ENCODE measurements at regions not wholly inside any gene's neighbourhood (a gene's known extent, or its start where the extent isn't known, plus 50 kb on each side); places are given as distances from the start of the nearest gene placed in this dataset.
"Not testable (repeated sequence)": the region's sequence is repeated elsewhere in the genome, so short reads cannot be mapped to it uniquely, and the experiment has no call there.

DNA sequence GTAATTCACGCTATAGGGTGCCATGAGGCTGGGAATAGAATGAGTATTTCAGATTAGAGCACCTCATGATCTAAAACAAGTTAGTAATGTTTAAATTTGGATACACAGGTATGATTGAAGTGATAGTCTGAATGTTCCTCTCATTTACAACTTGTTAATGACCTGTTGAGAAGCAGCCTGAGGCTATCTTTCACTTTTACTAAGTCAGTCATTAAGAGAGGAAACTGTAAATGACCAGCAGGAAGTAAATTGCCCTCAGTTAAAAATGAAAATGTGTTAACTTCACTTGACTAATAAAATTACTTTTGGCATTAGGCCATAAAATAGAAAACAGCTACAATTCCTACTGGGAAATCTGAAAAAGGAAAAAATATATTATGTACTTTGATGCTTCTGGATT is 1042.0 kb downstream of the DNAJB9 start:
- DNase-seq (ENCODE audit: low read depth in 1 of 2, low spot score in 2 of 2) = no peak
- Histone ChIP-seq H3K27me3 (replicated peaks) (no peaks in the 10 kb centered on the region), H3K4me3 (no peak overlapping the region), H3K9me3 (replicated peaks) (no peaks in the 10 kb centered on the region), H3K36me3 (no peaks in the 10 kb centered on the region), H3K4me1 (replicated peaks) (no peaks in the 10 kb centered on the region), H3K27ac (no peak overlapping the region)

DNA sequence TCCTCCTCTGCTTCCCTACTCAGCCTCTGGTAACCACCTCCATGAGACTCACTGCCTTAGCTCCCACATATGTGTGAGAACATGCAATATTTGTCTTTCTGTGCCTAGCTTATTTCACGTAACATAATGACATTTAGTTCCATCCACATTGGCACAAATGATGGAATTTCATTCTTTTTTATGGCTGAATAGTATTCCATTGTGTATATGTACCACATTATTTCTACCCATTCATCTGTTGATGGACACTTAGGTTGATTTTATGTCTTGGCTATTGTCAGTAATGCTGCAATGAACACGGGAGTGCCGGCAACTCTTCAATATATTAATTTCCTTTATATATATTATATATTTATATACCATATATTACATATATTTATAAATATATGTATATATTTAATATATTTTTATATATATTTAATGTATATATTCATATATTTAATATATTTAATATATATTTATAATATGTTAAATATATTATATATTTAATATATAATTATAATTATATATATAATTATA is 1046.9 kb downstream of the DNAJB9 start:
- DNase-seq (ENCODE audit: low read depth in 1 of 2, low spot score in 2 of 2) = no peak
- no peaks in the 10 kb centered on the region for H3K36me3 ChIP-seq
- no peaks in the 10 kb centered on the region for H3K9me3 ChIP-seq (replicated peaks)

DNA sequence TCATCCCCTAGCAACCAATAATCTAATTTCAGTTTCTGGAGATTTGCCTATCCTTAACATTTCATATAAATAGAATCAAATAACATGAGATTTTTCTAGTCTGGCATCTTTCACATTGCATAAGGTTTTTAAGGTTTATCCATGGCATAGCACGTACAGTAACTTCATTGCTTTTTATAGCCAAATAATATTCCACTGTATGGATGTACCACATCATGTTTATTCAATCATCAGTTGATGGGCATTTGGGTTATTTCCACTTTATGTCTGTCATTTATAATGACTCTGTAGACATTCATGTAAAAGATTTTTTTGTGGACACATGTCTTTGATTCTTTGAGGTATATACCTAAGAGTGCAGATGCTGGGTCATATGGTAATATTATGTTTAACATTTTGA is 1052.6 kb downstream of the DNAJB9 start:
- H3K9me3 ChIP-seq (replicated peaks) = 0 out of 2 replicates have a peak, but pooled peaks cover 7% of the 10 kb centered on the region
- no peaks in the 10 kb centered on the region for H3K4me1 ChIP-seq (replicated peaks)
- H3K27me3 ChIP-seq (replicated peaks) = no peaks in the 10 kb centered on the region
- H3K36me3 ChIP-seq = no peaks in the 10 kb centered on the region
- no peak for DNase-seq (ENCODE audit: low read depth in 1 of 2, low spot score in 2 of 2)
- H3K27ac ChIP-seq = no peak overlapping the region
- H3K4me3 ChIP-seq = no peak overlapping the region

More for the DNA sequence above, 1046.9 kb downstream of the DNAJB9 start:
- Histone ChIP-seq H3K4me1 (replicated peaks) (no peaks in the 10 kb centered on the region), H3K4me3 (no peak overlapping the region), H3K27ac (no peak overlapping the region), H3K27me3 (replicated peaks) (no peaks in the 10 kb centered on the region)

- H3K36me3 ChIP-seq; H3K27me3 ChIP-seq (replicated peaks); H3K27ac ChIP-seq; H3K4me3 ChIP-seq; H3K9me3 ChIP-seq (replicated peaks); DNase-seq (ENCODE audit: low read depth in 1 of 2, low spot score in 2 of 2); H3K4me1 ChIP-seq (replicated peaks): not testable (repeated sequence)
Measured at GRCh38 chr7:109632890-109633289, 1063.2 kb downstream of the DNAJB9 start.

DNA sequence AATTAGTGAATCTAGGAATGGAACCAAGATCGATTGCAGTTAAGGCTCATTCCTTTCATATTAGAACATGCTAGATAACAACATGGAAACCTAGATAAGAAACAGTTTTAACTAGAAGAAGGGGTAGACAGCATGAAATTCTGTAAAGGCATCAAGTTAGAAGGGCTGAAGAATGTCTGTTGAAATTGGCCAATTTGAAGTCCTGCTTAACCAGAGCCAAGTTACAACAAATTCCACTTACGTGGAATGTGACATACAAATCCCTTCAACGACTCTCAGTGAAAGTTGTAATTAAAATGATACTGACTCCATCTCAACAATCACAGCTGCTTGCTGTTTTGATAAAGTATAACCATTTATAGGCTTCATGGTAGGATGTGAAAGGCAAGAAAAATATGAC is 1065.7 kb downstream of the DNAJB9 start:
- Histone ChIP-seq H3K27me3 (replicated peaks) (no peaks in the 10 kb centered on the region), H3K4me3 (no peak overlapping the region), H3K36me3 (no peaks in the 10 kb centered on the region), H3K27ac (no peak overlapping the region), H3K9me3 (replicated peaks) (no peaks in the 10 kb centered on the region), H3K4me1 (replicated peaks) (no peaks in the 10 kb centered on the region)
- no peak for DNase-seq (ENCODE audit: low read depth in 1 of 2, low spot score in 2 of 2)

GRCh38 chr7:109637428-109637990 is 1067.8 kb downstream of the DNAJB9 start:
- H3K9me3 ChIP-seq (replicated peaks) = no peaks in the 10 kb centered on the region
- H3K4me1 ChIP-seq (replicated peaks) = no peaks in the 10 kb centered on the region
- no peak for DNase-seq (ENCODE audit: low read depth in 1 of 2, low spot score in 2 of 2)
- H3K27ac ChIP-seq = no peak overlapping the region
- no peak overlapping the region for H3K4me3 ChIP-seq
- H3K27me3 ChIP-seq (replicated peaks) = no peaks in the 10 kb centered on the region
- H3K36me3 ChIP-seq = no peaks in the 10 kb centered on the region

GRCh38 chr7:109638321-109638720 is 1068.6 kb downstream of the DNAJB9 start:
- H3K4me3 ChIP-seq = no peak overlapping the region
- no peaks in the 10 kb centered on the region for H3K4me1 ChIP-seq (replicated peaks)
- H3K9me3 ChIP-seq (replicated peaks) = no peaks in the 10 kb centered on the region
- H3K27me3 ChIP-seq (replicated peaks) = no peaks in the 10 kb centered on the region
- H3K36me3 ChIP-seq = no peaks in the 10 kb centered on the region
- no peak overlapping the region for H3K27ac ChIP-seq
- no peak for DNase-seq (ENCODE audit: low read depth in 1 of 2, low spot score in 2 of 2)

GRCh38 chr7:109639561-109639960 is 1069.9 kb downstream of the DNAJB9 start:
- DNase-seq (ENCODE audit: low read depth in 1 of 2, low spot score in 2 of 2) = no peak
- Histone ChIP-seq H3K4me1 (replicated peaks) (no peaks in the 10 kb centered on the region), H3K27me3 (replicated peaks) (no peaks in the 10 kb centered on the region), H3K36me3 (no peaks in the 10 kb centered on the region), H3K9me3 (replicated peaks) (no peaks in the 10 kb centered on the region), H3K27ac (no peak overlapping the region), H3K4me3 (no peak overlapping the region)

DNA sequence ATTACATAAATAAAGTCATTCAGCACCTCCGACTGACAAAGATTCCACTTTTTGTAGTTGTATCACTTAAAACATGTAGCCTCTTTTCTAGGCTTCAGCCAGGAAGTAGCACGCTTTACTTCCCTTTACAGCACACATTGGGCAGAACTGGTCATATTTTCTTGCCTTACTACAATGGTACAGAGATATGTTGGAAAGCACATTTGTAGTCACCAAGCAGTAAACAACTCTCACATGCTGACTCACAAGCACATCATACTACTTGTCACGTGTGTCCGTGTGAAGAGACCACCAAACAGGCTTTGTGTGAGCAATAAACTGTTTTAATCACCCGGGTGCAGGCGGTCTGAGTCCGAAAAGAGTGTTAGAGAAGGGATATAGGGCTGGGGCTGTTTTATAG is 1071.8 kb downstream of the DNAJB9 start:
- H3K27ac ChIP-seq = no peak overlapping the region
- no peak overlapping the region for H3K4me3 ChIP-seq
- H3K4me1 ChIP-seq (replicated peaks) = no peaks in the 10 kb centered on the region
- H3K9me3 ChIP-seq (replicated peaks) = no peaks in the 10 kb centered on the region
- H3K27me3 ChIP-seq (replicated peaks) = no peaks in the 10 kb centered on the region
- DNase-seq (ENCODE audit: low read depth in 1 of 2, low spot score in 2 of 2) = no peak
- no peaks in the 10 kb centered on the region for H3K36me3 ChIP-seq

GRCh38 chr7:109646124-109646523 is 1076.5 kb downstream of the DNAJB9 start:
- Histone ChIP-seq H3K27me3 (replicated peaks) (no peaks in the 10 kb centered on the region), H3K36me3 (no peaks in the 10 kb centered on the region), H3K27ac (no peak overlapping the region), H3K4me3 (no peak overlapping the region), H3K9me3 (replicated peaks) (no peaks in the 10 kb centered on the region), H3K4me1 (replicated peaks) (no peaks in the 10 kb centered on the region)
- DNase-seq (ENCODE audit: low read depth in 1 of 2, low spot score in 2 of 2) = no peak

DNA sequence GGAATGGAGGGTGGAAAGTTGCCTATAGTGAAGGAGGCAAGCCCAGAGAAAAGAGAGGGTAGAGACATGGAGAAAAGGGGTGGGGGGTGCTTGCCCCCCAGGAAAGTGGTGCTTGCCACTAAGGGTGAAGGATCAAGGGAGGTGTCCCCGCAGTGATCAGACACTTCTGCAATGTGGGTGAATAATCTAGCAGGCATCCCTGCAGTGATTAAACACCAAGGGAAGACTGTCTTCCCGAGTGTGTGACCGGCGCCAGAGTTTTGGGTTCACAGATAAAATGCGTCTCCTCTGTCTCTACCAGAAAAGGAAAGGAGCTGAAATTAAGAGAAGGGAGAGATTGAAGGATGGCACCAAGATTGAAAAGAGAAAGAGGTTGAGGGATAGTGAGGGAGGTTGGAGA is 1076.9 kb downstream of the DNAJB9 start:
- DNase-seq (ENCODE audit: low read depth in 1 of 2, low spot score in 2 of 2) = not testable (repeated sequence)

GRCh38 chr7:109647263-109647662 is 1077.6 kb downstream of the DNAJB9 start:
- not testable (repeated sequence) for H3K4me1 ChIP-seq (replicated peaks); H3K9me3 ChIP-seq (replicated peaks); H3K27ac ChIP-seq; DNase-seq (ENCODE audit: low read depth in 1 of 2, low spot score in 2 of 2); H3K4me3 ChIP-seq; H3K27me3 ChIP-seq (replicated peaks); H3K36me3 ChIP-seq

More for the DNA sequence above, 1076.9 kb downstream of the DNAJB9 start:
- H3K4me1 ChIP-seq (replicated peaks); H3K9me3 ChIP-seq (replicated peaks); H3K4me3 ChIP-seq; H3K27me3 ChIP-seq (replicated peaks); H3K36me3 ChIP-seq; H3K27ac ChIP-seq: not testable (repeated sequence)

- H3K27ac ChIP-seq = no peak overlapping the region
- no peaks in the 10 kb centered on the region for H3K27me3 ChIP-seq (replicated peaks)
- no peak overlapping the region for H3K4me3 ChIP-seq
- H3K9me3 ChIP-seq (replicated peaks) = no peaks in the 10 kb centered on the region
- no peaks in the 10 kb centered on the region for H3K4me1 ChIP-seq (replicated peaks)
- no peaks in the 10 kb centered on the region for H3K36me3 ChIP-seq
- DNase-seq (ENCODE audit: low read depth in 1 of 2, low spot score in 2 of 2) = no peak
Measured at GRCh38 chr7:109659261-109659660, 1089.6 kb downstream of the DNAJB9 start.

GRCh38 chr7:109660401-109660800 is 1090.7 kb downstream of the DNAJB9 start:
- Histone ChIP-seq H3K36me3 (no peaks in the 10 kb centered on the region), H3K4me1 (replicated peaks) (no peaks in the 10 kb centered on the region), H3K9me3 (replicated peaks) (no peaks in the 10 kb centered on the region; the same call in 1 of the 2 replicates), H3K4me3 (no peak overlapping the region), H3K27me3 (replicated peaks) (no peaks in the 10 kb centered on the region), H3K27ac (no peak overlapping the region)
- DNase-seq (ENCODE audit: low read depth in 1 of 2, low spot score in 2 of 2) = no peak

- no peak overlapping the region for H3K27ac ChIP-seq
- H3K36me3 ChIP-seq = no peaks in the 10 kb centered on the region
- no peaks in the 10 kb centered on the region for H3K27me3 ChIP-seq (replicated peaks)
- H3K9me3 ChIP-seq (replicated peaks) = no peaks in the 10 kb centered on the region; the same call in 1 of the 2 replicates
- no peaks in the 10 kb centered on the region for H3K4me1 ChIP-seq (replicated peaks)
- DNase-seq (ENCODE audit: low read depth in 1 of 2, low spot score in 2 of 2) = no peak
- no peak overlapping the region for H3K4me3 ChIP-seq
Measured at GRCh38 chr7:109663806-109664205, 1094.1 kb downstream of the DNAJB9 start.
